Adrenal gland (tissue), 5 donors: ENCODE measurements at regions not wholly inside any gene's neighbourhood (a gene's known extent, or its start where the extent isn't known, plus 50 kb on each side); places are given as distances from the start of the nearest gene placed in this dataset.

Source experiments
- POLR2A ChIP-seq, 2 donors: fragments of 450-650 bp; IDR thresholded peaks; one replicate each; pipeline ENCODE4 v1.6.1; 2017; ENCODE audit warnings: antibody characterized with exemption in 2 of 2, mild to moderate bottlenecking in 2 of 2, moderate library complexity in 1 of 2
- TF ChIP-seq, protein P1 (sequence below), 6 experiments: fragments of 450-650 bp in 4 of 6; fragments of 200-600 bp in 2 of 6; sonication (generic) in 1 of 6; IDR thresholded peaks; 1 replicate in 5 of 6; 2 replicates in 1 of 6; pipeline versions ENCODE4 v1.5.1 to v1.8.0; 2016 to 2021; ENCODE audit warnings: antibody characterized with exemption in 6 of 6, mild to moderate bottlenecking in 2 of 6, moderate library complexity in 1 of 6
- donor health status: DM: no; HTN: no; CAD: no.

- TF ChIP-seq, protein P1, sequence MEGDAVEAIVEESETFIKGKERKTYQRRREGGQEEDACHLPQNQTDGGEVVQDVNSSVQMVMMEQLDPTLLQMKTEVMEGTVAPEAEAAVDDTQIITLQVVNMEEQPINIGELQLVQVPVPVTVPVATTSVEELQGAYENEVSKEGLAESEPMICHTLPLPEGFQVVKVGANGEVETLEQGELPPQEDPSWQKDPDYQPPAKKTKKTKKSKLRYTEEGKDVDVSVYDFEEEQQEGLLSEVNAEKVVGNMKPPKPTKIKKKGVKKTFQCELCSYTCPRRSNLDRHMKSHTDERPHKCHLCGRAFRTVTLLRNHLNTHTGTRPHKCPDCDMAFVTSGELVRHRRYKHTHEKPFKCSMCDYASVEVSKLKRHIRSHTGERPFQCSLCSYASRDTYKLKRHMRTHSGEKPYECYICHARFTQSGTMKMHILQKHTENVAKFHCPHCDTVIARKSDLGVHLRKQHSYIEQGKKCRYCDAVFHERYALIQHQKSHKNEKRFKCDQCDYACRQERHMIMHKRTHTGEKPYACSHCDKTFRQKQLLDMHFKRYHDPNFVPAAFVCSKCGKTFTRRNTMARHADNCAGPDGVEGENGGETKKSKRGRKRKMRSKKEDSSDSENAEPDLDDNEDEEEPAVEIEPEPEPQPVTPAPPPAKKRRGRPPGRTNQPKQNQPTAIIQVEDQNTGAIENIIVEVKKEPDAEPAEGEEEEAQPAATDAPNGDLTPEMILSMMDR (IDR thresholded peaks at IDR 0.05): no peak
- TF ChIP-seq POLR2A (IDR thresholded peaks at IDR 0.05): no peak
Measured at GRCh38 chr16:58809213-58809612, 75.1 kb upstream of the GOT2 start.
